Medulla oblongata (tissue), 1 donor: ENCODE measurements at regions not wholly inside any gene's neighbourhood (a gene's known extent, or its start where the extent isn't known, plus 50 kb on each side); places are given as distances from the start of the nearest gene placed in this dataset.

Experiments used
- DNase-seq: peaks from one replicate; pipeline ENCODE4 v3.0.0-alpha.2; 2015; ENCODE audit errors: extremely low spot score

GRCh38 chr2:4369826-4370419, 666.5 kb downstream of the DCDC2C start:
- DNase-seq: no peak

- no peak for DNase-seq
These were observed 667.2 kb downstream of the DCDC2C start for GRCh38 chr2:4370422-4371090.

GRCh38 chr2:4381049-4381448, 677.7 kb downstream of the DCDC2C start:
- no peak for DNase-seq

GRCh38 chr2:4381773-4382172, 678.4 kb downstream of the DCDC2C start:
- no peak for DNase-seq

GRCh38 chr2:4391013-4391412, 687.6 kb downstream of the DCDC2C start:
- DNase-seq: no peak

- no peak for DNase-seq
These were observed 701.0 kb downstream of the DCDC2C start for GRCh38 chr2:4404363-4404762.

GRCh38 chr2:4408321-4408720, 704.9 kb downstream of the DCDC2C start:
- DNase-seq: no peak

GRCh38 chr2:4412637-4413187, 709.3 kb downstream of the DCDC2C start:
- no peak for DNase-seq

- DNase-seq: no peak
These were observed 711.8 kb downstream of the DCDC2C start for GRCh38 chr2:4415171-4415570.

GRCh38 chr2:4415810-4416413, 712.5 kb downstream of the DCDC2C start:
- DNase-seq: no peak

GRCh38 chr2:4416431-4416830, 713.1 kb downstream of the DCDC2C start:
- peak; percentile 14 for DNase-seq

GRCh38 chr2:4417771-4418170, 714.4 kb downstream of the DCDC2C start:
- no peak for DNase-seq

GRCh38 chr2:4420032-4420431, 716.7 kb downstream of the DCDC2C start:
- DNase-seq: no peak

- no peak for DNase-seq
These were observed 720.8 kb downstream of the DCDC2C start for GRCh38 chr2:4424153-4424552.

- no peak for DNase-seq
These were observed 723.7 kb downstream of the DCDC2C start for GRCh38 chr2:4427083-4427482.

- no peak for DNase-seq
These were observed 742.4 kb downstream of the DCDC2C start for GRCh38 chr2:4445821-4446220.

GRCh38 chr2:4454907-4455306, 751.5 kb downstream of the DCDC2C start:
- no peak for DNase-seq

- no peak for DNase-seq
These were observed 752.2 kb downstream of the DCDC2C start for GRCh38 chr2:4455486-4456155.

- no peak for DNase-seq
These were observed 761.4 kb downstream of the DCDC2C start for GRCh38 chr2:4464634-4465266.

- DNase-seq: no peak
These were observed 762.3 kb downstream of the DCDC2C start for GRCh38 chr2:4465671-4466070.

- DNase-seq: no peak
These were observed 772.2 kb downstream of the DCDC2C start for GRCh38 chr2:4475618-4476017.

- DNase-seq: no peak
These were observed 779.7 kb downstream of the DCDC2C start for GRCh38 chr2:4483050-4483449.
